T-helper 17 cell (primary cell): ENCODE measurements at regions not wholly inside any gene's neighbourhood (a gene's known extent, or its start where the extent isn't known, plus 50 kb on each side); places are given as distances from the start of the nearest gene placed in this dataset.

ENCODE experiments used
- ATAC-seq: fragments of 150-1000 bp; cut with Tn5 transposase; 2 replicates; pipeline ENCODE4 v1.10.0; 2021; ENCODE audit warnings: mild to moderate bottlenecking, moderate library complexity
- DNase-seq, 3 donors: peaks; one replicate each; pipeline versions ENCODE4 v3.0.0 to v3.0.0-alpha.2; 2020 to 2021
- H3K9me3 ChIP-seq: one replicate; pipeline ENCODE4 v1.7.0; 2013; ENCODE audit warnings: low read length, mild to moderate bottlenecking; ENCODE audit not compliant: control insufficient read depth, poor library complexity, severe bottlenecking
- H3K27ac Mint-ChIP-seq: one replicate; pipeline ENCODE4 v1.8.0; 2022; ENCODE audit warnings: mild to moderate bottlenecking, moderate library complexity, mixed read lengths
- H3K27me3 Mint-ChIP-seq: one replicate; pipeline ENCODE4 v1.8.0; 2022; ENCODE audit warnings: mixed read lengths
- H3K36me3 Mint-ChIP-seq: one replicate; pipeline ENCODE4 v1.8.0; 2022; ENCODE audit warnings: low read depth, mixed read lengths
- H3K4me1 Mint-ChIP-seq: one replicate; pipeline ENCODE4 v1.8.0; 2022; ENCODE audit warnings: mild to moderate bottlenecking, mixed read lengths
- H3K4me3 Mint-ChIP-seq: one replicate; pipeline ENCODE4 v1.8.0; 2022; ENCODE audit warnings: mild to moderate bottlenecking, moderate library complexity, mixed read lengths

- H3K36me3 Mint-ChIP-seq, result no peaks in the 10 kb centered on the region
- H3K4me3 Mint-ChIP-seq, result no peak overlapping the region
- H3K27ac Mint-ChIP-seq, result no peak overlapping the region
- peaks cover 2% of the 10 kb centered on the region for H3K4me1 Mint-ChIP-seq
- H3K9me3 ChIP-seq, result no peaks in the 10 kb centered on the region
- DNase-seq (no peak), ATAC-seq (no peak)
- H3K27me3 Mint-ChIP-seq, result peaks cover 54% of the 10 kb centered on the region
These were observed 156.0 kb upstream of the TPM1 start for GRCh38 chr15:62886431-62887071.

GRCh38 chr15:62887113-62887570, 155.4 kb upstream of the TPM1 start:
- DNase-seq (no peak), ATAC-seq (no peak)
- Mint-ChIP-seq H3K27me3 (peaks cover 58% of the 10 kb centered on the region), H3K4me3 (no peak overlapping the region), H3K36me3 (no peaks in the 10 kb centered on the region), H3K4me1 (peaks cover 2% of the 10 kb centered on the region), H3K27ac (no peak overlapping the region)
- H3K9me3 ChIP-seq, result no peaks in the 10 kb centered on the region

- Mint-ChIP-seq H3K4me1 (peaks cover 2% of the 10 kb centered on the region), H3K36me3 (no peaks in the 10 kb centered on the region), H3K4me3 (no peak overlapping the region), H3K27me3 (peaks cover 46% of the 10 kb centered on the region), H3K27ac (no peak overlapping the region)
- ATAC-seq (no peak), DNase-seq (no peak)
- no peaks in the 10 kb centered on the region for H3K9me3 ChIP-seq
These were observed 153.9 kb upstream of the TPM1 start for GRCh38 chr15:62888623-62889022.

- Mint-ChIP-seq H3K27me3 (peaks cover 49% of the 10 kb centered on the region), H3K4me3 (no peak overlapping the region), H3K36me3 (no peaks in the 10 kb centered on the region), H3K27ac (no peak overlapping the region), H3K4me1 (peaks cover 2% of the 10 kb centered on the region)
- ATAC-seq (no peak), DNase-seq (no peak)
- no peaks in the 10 kb centered on the region for H3K9me3 ChIP-seq
These were observed 153.3 kb upstream of the TPM1 start for GRCh38 chr15:62889141-62889661.

GRCh38 chr15:62889734-62890505, 152.6 kb upstream of the TPM1 start:
- DNase-seq, result no peak
- peaks cover 48% of the 10 kb centered on the region for H3K27me3 Mint-ChIP-seq
- no peaks in the 10 kb centered on the region for H3K9me3 ChIP-seq
- H3K4me3 Mint-ChIP-seq, result no peak overlapping the region
- H3K36me3 Mint-ChIP-seq, result no peaks in the 10 kb centered on the region
- peaks cover 2% of the 10 kb centered on the region for H3K4me1 Mint-ChIP-seq
- no peak overlapping the region for H3K27ac Mint-ChIP-seq
- no peak for ATAC-seq

- Mint-ChIP-seq H3K4me3 (no peak overlapping the region), H3K36me3 (peaks cover 3% of the 10 kb centered on the region), H3K27me3 (peaks cover 50% of the 10 kb centered on the region), H3K27ac (no peak overlapping the region), H3K4me1 (no peaks in the 10 kb centered on the region)
- ATAC-seq (no peak), DNase-seq (no peak)
- H3K9me3 ChIP-seq, result no peaks in the 10 kb centered on the region
These were observed 148.0 kb upstream of the TPM1 start for GRCh38 chr15:62894322-62895085.

- no peaks in the 10 kb centered on the region for H3K9me3 ChIP-seq
- Mint-ChIP-seq H3K4me1 (no peaks in the 10 kb centered on the region), H3K4me3 (no peak overlapping the region)
These were observed 147.2 kb upstream of the TPM1 start for GRCh38 chr15:62895139-62895866.

GRCh38 chr15:62895905-62896316, 146.6 kb upstream of the TPM1 start:
- Mint-ChIP-seq H3K27ac (no peak overlapping the region), H3K27me3 (peaks cover 59% of the 10 kb centered on the region), H3K4me1 (no peaks in the 10 kb centered on the region), H3K36me3 (peaks cover 3% of the 10 kb centered on the region), H3K4me3 (no peak overlapping the region)
- H3K9me3 ChIP-seq, result no peaks in the 10 kb centered on the region
- no peak for ATAC-seq
- no peak for DNase-seq

More at GRCh38 chr15:62895139-62895866, 147.2 kb upstream of the TPM1 start:
- DNase-seq, result no peak
- no peak overlapping the region for H3K27ac Mint-ChIP-seq
- H3K27me3 Mint-ChIP-seq, result peaks cover 55% of the 10 kb centered on the region
- ATAC-seq, result no peak
- peaks cover 3% of the 10 kb centered on the region for H3K36me3 Mint-ChIP-seq

GRCh38 chr15:62896380-62896866, 146.1 kb upstream of the TPM1 start:
- ATAC-seq (no peak), DNase-seq (no peak)
- Mint-ChIP-seq H3K4me1 (no peaks in the 10 kb centered on the region), H3K27me3 (peaks cover 54% of the 10 kb centered on the region), H3K36me3 (peaks cover 3% of the 10 kb centered on the region), H3K4me3 (no peak overlapping the region), H3K27ac (no peak overlapping the region)
- no peaks in the 10 kb centered on the region for H3K9me3 ChIP-seq

GRCh38 chr15:62896969-62897486, 145.5 kb upstream of the TPM1 start:
- no peak overlapping the region for H3K4me3 Mint-ChIP-seq
- ATAC-seq (no peak), DNase-seq (no peak)
- H3K9me3 ChIP-seq, result no peaks in the 10 kb centered on the region
- H3K27me3 Mint-ChIP-seq, result peaks cover 48% of the 10 kb centered on the region
- peaks cover 3% of the 10 kb centered on the region for H3K36me3 Mint-ChIP-seq
- no peaks in the 10 kb centered on the region for H3K4me1 Mint-ChIP-seq
- H3K27ac Mint-ChIP-seq, result no peak overlapping the region

- ATAC-seq (no peak), DNase-seq (no peak)
- H3K27me3 Mint-ChIP-seq, result peaks cover 47% of the 10 kb centered on the region
- H3K4me3 Mint-ChIP-seq, result no peak overlapping the region
- H3K9me3 ChIP-seq, result no peaks in the 10 kb centered on the region
- no peak overlapping the region for H3K27ac Mint-ChIP-seq
- peaks cover 3% of the 10 kb centered on the region for H3K36me3 Mint-ChIP-seq
- H3K4me1 Mint-ChIP-seq, result no peaks in the 10 kb centered on the region
These were observed 144.9 kb upstream of the TPM1 start for GRCh38 chr15:62897634-62898033.

- H3K27me3 Mint-ChIP-seq, result peaks cover 50% of the 10 kb centered on the region
- ATAC-seq (no peak), DNase-seq (no peak)
- H3K4me1 Mint-ChIP-seq, result no peaks in the 10 kb centered on the region
- no peak overlapping the region for H3K4me3 Mint-ChIP-seq
- peaks cover 3% of the 10 kb centered on the region for H3K36me3 Mint-ChIP-seq
- H3K9me3 ChIP-seq, result no peaks in the 10 kb centered on the region
- no peak overlapping the region for H3K27ac Mint-ChIP-seq
These were observed 143.5 kb upstream of the TPM1 start for GRCh38 chr15:62899090-62899493.
